GM21786 (cell line): ENCODE measurements at regions not wholly inside any gene's neighbourhood (a gene's known extent, or its start where the extent isn't known, plus 50 kb on each side); places are given as distances from the start of the nearest gene placed in this dataset.
"Not testable (repeated sequence)": the region's sequence is repeated elsewhere in the genome, so short reads cannot be mapped to it uniquely, and the experiment has no call there.

Source experiments
- ATAC-seq: cut with Tn5 transposase; IDR thresholded peaks from one replicate; pipeline ENCODE4 v1.9.1; 2021; ENCODE audit not compliant: unreplicated experiment

DNA sequence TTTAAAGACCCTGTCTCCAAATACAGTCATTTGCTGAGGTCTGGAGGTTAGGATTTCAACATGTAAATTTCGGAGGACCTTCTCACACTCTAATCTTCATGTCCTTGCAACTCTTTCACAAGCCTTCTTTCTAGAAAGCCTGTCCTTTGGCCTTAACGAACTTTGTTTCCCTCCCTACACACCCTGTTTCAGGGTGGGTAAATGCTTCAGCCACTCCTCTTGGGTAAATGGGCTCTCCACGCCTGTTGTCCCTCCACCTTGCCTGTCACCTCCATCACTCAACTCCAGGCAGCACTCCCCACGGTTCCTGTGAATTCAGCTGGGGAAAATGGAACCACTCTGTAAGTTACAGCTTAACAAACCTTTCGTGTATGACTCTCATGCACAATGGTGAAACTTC is 84.0 kb upstream of the COG2 start:
- ATAC-seq = no peak

DNA sequence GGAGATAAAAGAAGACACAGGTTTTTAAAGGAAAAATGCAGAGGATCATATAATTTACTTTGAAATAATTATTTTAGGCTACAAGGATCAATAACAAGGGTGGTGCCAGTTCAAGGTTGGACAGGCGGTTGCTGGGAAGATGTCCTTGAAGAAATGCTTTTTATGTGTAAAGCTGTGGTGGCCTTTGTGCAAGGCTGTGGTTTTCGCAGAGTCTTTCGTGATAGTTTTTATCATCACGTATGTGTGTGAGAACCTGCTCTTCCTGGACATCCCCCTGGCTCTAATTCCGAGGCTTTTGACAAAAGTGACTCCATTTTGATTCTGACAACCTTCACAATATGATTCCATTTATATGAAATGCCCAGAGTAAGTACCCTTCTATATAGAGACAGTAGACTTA is 85.8 kb upstream of the COG2 start:
- no peak for ATAC-seq

DNA sequence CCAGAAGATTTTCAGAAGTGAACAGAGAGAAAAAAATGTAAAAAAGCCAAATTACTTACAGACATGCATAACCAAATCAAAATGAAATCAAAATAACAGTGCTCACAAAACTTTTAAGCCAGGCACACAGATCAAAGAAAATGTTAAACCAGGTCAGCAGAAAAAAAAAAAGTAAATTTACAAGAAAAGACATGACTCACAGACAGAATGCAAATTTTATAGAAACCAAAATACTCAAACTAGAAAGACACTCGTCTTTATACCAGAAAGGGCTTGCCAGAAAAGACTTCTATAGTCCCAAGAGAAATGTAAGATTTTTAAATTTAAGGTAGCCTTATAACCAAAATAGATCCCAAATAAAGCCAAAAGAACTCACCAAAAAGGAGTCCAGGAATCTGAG is 86.5 kb upstream of the COG2 start:
- ATAC-seq = no peak

DNA sequence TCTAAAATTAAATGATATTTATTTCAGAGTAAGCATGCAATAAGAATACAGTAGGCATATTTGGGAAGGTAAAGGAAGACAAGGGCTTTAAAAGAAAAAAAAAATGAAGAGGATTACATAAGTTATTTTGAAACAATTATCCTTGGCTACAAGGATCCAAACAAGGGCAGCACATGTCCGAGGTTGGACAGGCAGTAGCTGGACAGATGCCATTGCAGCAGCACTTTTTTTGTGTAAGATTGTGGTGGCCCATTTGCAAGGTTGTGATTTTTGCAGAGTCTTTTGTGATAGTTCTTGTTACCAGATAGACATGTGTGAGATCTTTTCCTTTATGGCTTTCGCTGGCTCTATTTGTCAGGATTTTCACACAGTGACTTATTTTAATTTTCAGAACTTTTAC is 89.4 kb upstream of the COG2 start:
- ATAC-seq = no peak

DNA sequence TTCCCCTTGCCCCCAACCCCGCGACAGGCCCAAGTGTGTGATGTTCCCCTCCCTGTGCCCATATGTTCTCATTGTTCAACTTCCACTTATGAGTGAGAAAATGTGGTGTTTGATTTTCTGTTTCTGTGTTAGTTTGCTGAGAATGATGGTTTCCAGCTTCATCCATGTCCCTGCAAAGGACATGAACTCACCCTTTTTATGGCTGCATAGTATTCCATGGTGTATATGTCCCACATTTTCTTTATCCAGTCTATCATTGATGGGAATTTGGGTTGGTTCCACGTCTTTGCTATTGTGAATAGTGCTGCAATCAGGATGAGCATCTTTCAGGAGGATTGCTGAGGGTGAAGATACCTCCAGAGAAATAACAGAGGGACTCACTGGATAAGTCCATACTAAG is 91.3 kb upstream of the COG2 start:
- ATAC-seq = not testable (repeated sequence)

DNA sequence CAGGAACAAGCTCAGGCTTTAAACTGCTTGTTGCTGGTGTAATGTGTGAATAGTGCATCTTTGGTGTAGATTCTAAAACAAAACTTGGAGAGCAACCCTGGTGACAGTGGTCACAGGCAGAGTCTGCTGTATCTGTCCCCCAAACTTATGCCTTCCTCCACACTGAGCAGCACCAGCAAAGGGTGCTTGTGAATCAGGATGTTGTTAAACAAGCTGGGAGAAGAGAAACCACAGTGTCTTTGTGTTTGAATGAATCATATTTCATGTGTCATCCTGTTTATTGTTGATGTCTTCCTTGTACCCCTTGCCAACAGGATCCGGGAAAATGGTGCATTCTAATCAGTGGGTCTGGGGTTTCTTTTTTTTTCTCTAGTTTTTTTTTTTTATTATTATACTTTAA is 91.9 kb upstream of the COG2 start:
- ATAC-seq = no peak

DNA sequence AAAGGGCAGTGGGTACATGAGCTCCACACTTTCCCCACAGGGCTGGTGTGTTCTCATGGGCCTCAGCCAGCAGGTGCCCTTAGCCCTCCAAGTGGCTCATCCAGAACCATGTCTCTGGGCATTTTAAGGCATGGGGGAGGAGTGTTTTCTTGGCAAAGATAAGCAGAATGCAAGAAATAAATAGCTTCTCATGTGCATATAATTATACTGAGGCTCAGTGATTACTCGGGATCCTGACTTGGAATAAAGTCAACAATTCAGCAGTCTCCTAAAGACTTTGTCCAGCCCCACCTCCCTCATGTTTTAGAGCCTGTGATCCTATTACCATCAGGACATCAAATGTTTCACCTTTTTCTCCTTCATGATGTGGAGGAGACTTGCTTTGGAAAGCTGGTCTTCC is 92.7 kb upstream of the COG2 start:
- ATAC-seq = no peak

DNA sequence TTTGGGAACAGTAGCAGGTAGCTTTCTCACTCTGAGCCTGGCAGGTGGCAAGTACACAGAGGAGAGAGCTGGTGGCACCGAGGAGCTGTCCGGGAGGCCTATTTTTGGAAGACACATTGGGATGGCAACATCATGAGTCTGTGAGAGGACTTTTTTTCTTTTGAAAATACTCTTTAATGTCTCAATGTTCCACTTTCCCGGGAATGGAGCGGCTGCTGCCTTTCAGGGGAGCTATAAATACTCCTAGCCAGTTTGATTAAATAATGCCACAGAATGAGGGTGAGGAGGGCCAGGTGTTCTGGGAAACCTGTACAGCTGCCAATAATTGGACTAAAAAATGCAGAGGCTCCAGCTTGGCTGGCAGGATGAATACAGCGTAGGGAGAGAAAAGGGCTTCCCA is 93.3 kb upstream of the COG2 start:
- no peak for ATAC-seq

DNA sequence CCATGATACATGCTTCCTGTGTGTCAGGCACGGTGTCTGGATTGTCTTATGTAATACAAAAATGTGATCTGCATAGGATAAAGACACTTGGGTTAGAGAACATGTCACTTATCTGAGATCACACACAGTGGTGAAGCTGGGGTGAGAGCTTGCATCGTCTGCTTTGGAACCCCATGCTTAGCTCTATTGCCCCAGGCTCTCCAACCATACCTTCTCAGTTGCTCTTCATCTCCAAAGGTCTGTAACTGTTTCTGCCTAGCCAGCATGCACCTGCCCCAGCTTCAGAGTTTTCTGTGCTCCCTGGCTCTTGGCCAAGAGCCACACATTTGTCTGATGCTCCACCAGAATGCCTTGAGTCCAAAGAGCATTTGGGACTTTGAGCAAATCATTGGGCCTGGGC is 93.9 kb upstream of the COG2 start:
- no peak for ATAC-seq

DNA sequence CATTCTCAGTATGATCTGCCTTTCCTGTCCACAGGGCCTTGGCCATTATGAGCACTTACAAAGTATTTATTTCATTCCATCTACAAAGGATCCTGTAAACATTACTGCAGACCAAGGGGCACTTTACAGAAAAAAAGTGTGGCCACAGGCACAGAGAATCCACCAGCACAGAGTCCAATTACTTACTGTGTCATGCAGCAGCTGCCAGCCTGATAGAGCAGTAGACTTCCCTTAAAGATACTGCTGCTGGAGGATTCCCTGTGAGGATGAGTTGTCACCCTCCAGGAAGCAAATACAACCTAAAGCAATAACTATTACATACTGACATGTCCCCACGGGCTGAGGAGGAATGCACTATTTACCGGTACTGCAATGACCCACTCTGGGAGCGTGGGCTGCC is 97.1 kb upstream of the COG2 start:
- no peak for ATAC-seq

DNA sequence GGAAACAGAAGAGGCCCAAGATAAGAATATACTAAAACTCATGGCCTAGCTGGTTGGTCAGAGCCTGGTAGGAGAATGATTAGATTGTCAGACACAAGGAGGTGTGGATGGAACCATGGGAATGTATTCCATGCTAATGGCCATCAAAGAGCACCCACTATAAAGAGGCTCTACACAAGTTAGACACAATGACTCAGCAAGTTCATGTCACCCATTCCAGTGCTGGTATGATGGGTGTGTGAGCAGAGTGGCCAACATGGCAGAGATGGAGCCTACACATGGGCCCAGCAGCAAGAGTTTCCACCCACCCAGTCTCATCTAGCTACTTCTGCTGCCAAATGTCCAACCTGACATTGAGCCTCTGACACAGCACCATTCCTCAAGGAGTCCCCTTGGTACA is 97.5 kb upstream of the COG2 start:
- ATAC-seq = no peak

DNA sequence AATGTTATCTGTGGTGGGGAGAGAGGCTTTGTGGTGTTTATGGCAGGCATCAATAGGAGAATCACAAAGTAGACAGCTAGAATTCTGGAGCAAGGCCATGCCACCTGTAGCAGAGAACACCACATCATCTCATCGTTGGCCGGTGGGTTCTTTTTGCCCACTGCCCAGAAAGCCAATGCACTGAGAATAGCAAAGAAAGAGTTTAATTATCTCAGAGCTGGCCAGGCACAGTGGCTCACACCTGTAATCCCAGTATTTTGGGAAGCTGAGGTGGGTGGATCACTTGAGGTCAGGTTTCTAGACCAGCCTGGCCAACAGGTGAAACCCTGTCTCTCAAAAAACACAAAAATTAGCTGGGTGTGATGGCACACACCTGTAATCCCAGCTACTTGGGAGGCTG is 99.2 kb upstream of the COG2 start:
- no peak for ATAC-seq

DNA sequence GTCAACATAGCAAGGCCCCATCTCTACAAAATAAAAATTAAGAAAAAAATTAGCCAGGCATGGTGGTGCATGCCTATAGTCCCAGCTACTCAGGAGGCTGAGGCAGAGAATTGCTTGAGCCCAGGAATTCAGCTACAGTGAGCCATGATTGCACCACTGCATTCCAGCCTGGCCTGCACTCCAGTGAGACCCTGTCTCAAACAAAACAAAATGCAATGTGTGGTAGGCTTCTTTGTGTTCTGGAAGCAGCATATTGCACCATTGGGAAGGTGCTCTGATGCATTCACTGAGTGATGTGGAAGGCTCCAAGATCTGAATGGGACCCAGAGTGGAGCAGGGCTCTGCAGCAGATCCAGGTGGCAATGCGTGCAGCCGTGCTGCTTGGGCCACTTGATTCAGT is 99.6 kb upstream of the COG2 start:
- no peak for ATAC-seq

DNA sequence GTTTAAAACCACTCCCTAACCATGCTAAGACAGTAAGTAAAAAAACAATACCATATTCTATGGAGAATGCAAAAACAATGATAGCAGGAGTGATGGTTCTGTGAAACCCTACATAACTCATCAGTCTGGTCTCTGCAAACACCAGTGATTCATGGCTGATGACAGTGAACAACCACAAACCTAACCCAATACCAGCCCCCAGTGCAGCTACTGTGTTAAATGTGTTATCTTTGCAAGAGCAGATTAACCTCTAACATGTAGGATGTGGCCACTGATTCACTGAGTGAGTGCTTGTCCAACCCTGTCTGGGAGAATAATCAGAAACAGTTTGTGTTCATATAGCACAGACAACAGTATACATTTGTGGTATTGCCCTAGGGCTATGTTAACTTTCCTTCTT is 100.2 kb upstream of the COG2 start:
- no peak for ATAC-seq

DNA sequence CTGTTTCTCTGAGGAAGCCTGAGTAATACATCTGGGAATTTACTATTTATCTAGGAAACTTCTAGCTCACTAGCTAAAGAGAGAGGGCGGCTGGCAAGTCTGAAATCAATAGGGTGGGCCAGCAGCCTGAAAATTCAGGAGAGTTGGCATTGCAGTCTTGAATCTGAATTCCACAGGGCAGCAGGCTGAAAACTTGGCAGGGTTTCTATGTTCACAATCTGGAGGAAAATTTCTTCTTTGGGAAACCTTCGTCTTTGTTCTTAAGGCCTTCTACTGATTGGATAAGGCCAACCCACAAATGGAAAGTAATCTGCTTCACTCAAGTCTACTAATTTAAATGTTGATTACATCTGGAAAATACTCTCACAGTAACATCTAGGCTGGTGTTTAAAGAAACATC is 101.0 kb upstream of the COG2 start:
- ATAC-seq = no peak

DNA sequence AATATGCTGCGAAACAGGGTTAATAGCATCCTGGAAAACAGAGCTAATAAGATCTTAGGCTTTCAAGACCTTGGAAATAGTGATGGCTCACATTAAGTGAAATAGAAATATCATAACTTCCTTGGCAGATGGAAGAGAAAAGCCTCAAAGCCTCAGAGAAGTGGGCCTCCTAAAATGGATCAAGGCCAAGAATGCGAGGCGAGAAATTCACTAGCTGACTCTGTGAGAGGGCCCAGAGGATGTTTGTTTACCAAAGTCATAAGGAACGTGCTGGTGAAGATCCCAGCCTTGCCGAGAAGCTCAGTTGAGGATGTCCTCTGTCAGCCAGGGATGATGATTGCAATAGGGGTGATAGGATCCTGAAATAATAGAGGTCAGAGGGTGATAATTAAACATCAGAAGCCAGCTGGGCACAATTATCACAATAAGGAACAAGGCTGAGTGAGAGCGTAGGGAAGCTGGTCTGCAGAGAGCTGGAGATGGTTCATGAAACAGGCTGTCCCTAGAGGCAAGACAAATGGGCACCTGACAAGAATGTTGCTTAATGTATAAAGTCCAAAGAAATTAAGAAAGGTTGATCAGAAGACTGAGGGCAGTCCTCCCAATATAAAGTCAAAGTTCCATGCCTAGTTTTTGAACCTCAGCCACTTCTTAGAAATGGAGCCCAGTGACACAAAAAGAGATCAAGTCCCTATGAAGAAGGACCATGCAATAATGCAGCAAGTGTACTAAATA is 101.7 kb upstream of the COG2 start:
- no peak for ATAC-seq

DNA sequence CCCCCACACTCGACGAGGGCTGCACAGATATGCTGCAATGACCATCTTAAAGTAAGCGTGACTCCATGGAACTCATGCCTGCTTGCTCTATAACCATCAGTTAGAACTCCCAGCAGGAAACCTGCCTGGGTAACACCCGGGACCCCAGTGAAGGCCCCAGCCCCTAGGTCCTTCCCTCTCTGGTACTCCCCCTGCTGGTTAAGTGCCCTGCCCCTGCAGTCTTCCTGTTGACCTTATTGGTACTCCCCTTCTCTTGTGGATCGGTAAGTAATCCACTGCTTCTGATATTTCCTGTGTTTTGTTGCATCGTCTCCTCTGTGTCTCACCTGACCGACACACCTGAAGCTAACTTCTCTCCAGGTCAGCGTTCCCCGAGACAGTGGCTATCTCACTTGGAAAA is 104.8 kb upstream of the COG2 start:
- no peak for ATAC-seq

DNA sequence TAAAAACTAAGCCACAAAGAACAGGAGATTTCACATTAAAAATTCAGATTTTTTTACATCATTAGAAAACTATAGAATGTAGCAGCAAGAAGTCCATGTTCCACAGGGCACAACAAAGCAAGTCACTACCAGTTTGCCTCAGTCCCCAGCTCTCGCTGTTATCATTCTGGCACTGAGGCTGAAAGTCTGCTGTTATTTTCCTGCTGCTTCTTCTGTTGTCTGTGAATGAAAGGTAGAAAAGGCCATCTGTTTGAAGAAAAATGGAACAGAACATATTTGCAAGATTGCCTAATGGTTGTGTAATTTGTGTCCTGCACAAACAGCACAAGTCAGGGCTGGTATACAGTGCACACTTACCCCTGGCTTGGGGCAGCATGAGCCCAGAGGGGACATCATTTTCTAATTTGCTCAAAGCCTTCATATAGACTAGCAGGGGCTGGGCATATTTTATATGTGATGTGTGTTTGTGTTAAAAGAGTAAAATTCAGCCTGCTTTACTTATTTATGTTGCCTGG is 105.6 kb upstream of the COG2 start:
- no peak for ATAC-seq

DNA sequence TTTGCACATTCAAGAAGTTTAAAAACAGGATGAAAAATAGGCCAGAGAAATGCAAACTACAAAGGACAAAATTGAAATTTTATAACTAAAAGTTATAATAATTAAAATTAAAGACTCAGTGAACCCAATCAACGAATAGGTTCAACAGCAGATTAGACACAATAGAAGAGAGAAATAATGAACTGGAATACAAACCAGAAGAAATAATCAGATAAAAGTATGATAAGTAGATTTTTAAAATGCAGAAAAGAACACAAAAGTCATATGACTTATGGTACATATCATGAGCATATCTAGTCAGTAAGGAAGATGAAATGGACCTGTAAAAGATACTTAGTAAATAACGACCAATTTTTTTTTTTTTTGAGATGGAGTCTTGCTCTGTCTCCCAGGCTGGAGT is 108.1 kb upstream of the COG2 start:
- ATAC-seq = no peak

DNA sequence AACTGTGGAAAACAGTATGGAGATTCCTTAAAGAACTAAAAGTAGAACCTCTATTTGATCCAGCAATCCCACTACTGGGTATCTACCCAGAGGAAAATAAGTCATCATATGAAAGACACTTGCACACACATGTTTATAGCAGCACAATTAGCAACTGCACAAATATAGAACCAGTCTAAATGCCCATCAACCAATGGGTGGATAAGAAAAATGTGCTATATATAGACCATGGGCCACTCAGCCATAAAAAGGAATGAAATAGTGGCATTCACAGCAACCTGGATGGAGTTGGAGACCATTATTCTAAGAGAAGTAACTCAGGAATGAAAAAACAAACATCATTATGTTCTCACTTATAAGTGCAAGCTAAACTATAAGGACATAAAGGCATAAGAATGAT is 105.0 kb upstream of the PGBD5 start:
- no peak for ATAC-seq

DNA sequence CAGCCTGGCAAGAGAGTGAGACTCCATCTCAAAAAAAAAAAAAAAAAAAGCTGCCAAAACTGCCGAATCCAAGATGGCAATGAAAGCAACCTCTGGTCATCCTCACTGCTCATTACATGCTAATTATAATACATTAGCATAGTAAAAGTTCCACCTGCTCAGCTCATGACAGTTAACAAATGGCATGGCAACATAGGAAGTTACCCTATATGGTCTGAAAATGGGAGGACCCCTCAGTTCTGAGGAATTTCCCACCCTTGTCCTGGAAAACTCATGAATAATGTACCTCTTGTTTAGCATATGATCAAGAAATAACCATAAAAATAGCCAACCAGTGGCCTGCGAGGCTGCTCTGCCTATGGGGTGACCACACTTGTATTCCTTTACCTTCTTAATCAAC is 93.1 kb upstream of the PGBD5 start:
- ATAC-seq = no peak

DNA sequence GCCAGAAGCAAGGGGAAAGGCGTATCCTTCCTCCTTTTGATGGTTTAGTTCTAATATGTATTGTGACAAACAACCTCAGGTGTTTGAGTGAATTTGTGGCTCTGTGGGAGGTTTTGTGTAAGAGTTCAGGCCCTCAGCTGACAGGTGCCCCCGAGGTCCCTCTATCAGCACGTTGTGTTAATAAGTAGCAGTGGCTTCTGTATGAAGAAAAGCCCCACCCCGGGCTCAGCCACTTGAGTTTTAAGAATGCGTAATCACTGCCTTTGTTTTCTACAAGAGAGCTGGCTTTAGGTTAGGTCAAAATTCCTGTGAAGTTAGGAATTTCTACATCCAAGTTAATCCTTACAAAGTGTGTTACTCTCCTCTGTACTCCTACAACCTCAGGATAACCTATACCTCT is 92.4 kb upstream of the PGBD5 start:
- ATAC-seq = no peak

DNA sequence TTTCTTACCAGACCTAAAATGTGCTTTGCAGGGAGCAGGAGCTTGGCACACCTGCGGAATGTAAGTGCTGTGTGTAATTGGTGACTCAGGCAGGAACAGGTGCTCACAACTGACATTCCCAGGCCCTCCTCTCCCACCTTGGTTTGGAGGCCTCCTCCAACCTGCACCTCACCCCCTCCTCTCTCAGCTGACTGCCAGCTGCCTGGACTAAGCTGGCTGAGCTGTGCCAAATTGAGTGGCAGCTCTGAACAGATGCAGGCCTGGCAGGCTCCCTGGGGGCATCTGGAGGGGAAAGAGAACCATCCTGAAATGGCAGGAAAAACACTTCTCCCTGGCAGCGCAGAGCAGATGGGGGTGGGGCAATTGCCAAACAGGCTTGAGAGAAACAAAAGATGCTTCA is 91.7 kb upstream of the PGBD5 start:
- no peak for ATAC-seq
